VCaP (cell line): ENCODE measurements at regions not wholly inside any gene's neighbourhood (a gene's known extent, or its start where the extent isn't known, plus 50 kb on each side); places are given as distances from the start of the nearest gene placed in this dataset.
"Not testable (repeated sequence)": the region's sequence is repeated elsewhere in the genome, so short reads cannot be mapped to it uniquely, and the experiment has no call there.

Experiments used
- H3K27ac ChIP-seq: fragments of 450-650 bp; 2 replicates; pipeline ENCODE4 v1.5.1; 2017
- CTCF ChIP-seq: fragments of 450-650 bp; conservative IDR thresholded peaks from 2 replicates; pipeline ENCODE4 v1.5.1; 2017; ENCODE audit warnings: mild to moderate bottlenecking, moderate library complexity

GRCh38 chr6:40831381-40831780, 207.6 kb downstream of the UNC5CL start:
- H3K27ac ChIP-seq: no peak overlapping the region
- TF ChIP-seq CTCF: no peak

DNA sequence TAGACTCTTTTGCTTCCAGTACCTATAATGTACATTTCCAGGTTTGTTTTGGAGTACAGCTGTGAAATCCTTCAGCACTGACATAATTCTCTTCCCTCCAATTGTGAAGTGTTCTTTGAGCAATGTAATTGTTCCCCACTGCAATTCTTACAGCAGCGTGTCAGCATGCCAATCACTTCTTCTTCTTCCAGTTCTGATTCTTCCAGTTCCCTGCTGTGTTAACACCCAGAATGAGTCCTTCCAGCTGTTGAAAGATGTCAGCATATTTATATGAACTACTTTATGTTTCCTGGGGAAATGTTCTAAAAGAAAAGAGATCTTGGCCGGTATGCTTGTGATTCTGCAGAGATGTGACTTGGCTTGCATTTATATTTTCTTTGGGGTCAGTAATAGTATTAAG, 213.9 kb downstream of the UNC5CL start:
- H3K27ac ChIP-seq: no peak overlapping the region
- no peak for TF ChIP-seq CTCF

GRCh38 chr6:40823917-40824891, 214.8 kb downstream of the UNC5CL start:
- peak; percentile 79 for TF ChIP-seq CTCF
- not testable (repeated sequence) for H3K27ac ChIP-seq

DNA sequence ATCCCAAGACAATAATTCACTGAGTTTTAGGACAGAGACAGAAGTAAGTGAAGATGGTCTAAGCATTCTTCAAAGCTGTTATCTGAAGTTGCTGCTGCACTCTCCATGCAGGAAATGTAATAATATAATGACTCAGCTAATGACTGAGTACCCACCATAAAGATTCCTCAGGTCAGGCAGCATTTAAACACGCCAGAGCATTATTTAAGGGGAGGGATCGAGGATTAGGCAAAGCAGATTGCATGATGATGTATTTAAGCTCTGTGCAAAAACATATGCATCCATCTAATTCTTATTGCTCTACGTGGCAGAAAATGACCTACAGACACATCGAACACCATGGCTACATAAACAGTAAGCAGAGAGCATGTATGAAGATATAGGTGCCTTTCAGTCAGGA, 216.4 kb downstream of the UNC5CL start:
- no peak for TF ChIP-seq CTCF

GRCh38 chr6:40819182-40819834, 219.7 kb downstream of the UNC5CL start:
- no peak for TF ChIP-seq CTCF
- no peak overlapping the region for H3K27ac ChIP-seq

More for the DNA sequence above, 216.4 kb downstream of the UNC5CL start:
- H3K27ac ChIP-seq: no peak overlapping the region

DNA sequence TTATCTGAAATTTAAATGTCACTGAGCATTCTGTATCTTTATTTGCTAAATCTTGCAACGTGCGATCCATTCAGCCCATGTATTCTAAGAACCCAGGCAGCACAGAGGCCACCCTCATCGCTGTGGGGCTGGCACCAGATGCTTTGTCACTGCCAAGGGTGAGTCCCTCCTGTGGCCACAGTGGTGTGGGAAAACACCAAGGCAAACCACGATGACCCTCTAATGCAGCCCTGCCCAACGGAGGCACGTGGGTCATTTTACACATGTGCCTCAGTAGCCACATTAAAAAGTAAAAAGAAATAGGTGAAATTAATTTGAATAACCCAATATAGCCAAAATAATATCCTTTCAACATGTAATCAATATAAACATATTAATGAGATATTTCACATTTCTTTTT, 221.7 kb downstream of the UNC5CL start:
- no peak overlapping the region for H3K27ac ChIP-seq
- TF ChIP-seq CTCF: no peak

DNA sequence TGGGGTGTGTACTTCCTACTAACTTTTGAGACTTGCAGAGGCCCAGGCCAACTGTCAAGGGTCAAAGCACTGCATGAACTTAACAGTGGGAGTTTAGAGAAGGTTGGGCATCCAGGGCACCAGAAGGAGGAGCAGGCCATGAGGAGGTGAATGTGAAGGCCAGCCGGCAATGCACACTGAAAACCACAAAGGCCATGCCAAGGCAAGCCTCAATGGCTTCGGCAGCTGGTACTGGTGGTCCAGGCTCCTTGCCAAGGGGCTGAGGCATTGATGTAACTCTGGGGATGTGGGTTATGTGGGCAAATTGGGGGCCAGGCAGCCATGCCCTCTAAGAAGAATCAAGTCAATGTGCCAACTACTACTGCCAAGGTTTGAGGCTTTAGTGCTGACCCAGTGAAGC, 222.4 kb downstream of the UNC5CL start:
- no peak overlapping the region for H3K27ac ChIP-seq
- no peak for TF ChIP-seq CTCF
